Activated CD8-positive, alpha-beta memory T cell treated with anti-CD3 and anti-CD28 coated beads, Interleukin-2, amount 10 ng/mL, durations not matched to agents 7 days and 5 days (primary cell): ENCODE measurements at regions not wholly inside any gene's neighbourhood (a gene's known extent, or its start where the extent isn't known, plus 50 kb on each side); places are given as distances from the start of the nearest gene placed in this dataset.

Experiments used
- ATAC-seq: fragments of 150-1000 bp; cut with Tn5 transposase; one replicate; pipeline ENCODE4 v1.10.0; 2021; ENCODE audit warnings: moderate library complexity
- CTCF ChIA-PET: fragments of 350-600 bp; sonication (Branson Sonifier 250); formaldehyde crosslinking; loops from one replicate; lab custom pipeline; 2021; ENCODE audit warnings: antibody characterized with exemption; lab: Charles Lee
- DNase-seq: peaks from one replicate; pipeline ENCODE4 v3.0.0-alpha.2; 2020
- H3K27ac Mint-ChIP-seq: one replicate; pipeline ENCODE4 v1.8.0; 2021; ENCODE audit warnings: mild to moderate bottlenecking, mixed read lengths
- H3K27me3 Mint-ChIP-seq: one replicate; pipeline ENCODE4 v1.8.0; 2021; ENCODE audit warnings: mixed read lengths
- H3K36me3 Mint-ChIP-seq: one replicate; pipeline ENCODE4 v1.8.0; 2021; ENCODE audit warnings: mild to moderate bottlenecking, mixed read lengths
- H3K4me1 Mint-ChIP-seq: one replicate; pipeline ENCODE4 v1.8.0; 2021; ENCODE audit warnings: mixed read lengths
- H3K4me3 Mint-ChIP-seq: one replicate; pipeline ENCODE4 v1.8.0; 2021; ENCODE audit warnings: mild to moderate bottlenecking, moderate library complexity, mixed read lengths
- H3K9me3 Mint-ChIP-seq: one replicate; pipeline ENCODE4 v1.8.0; 2022; ENCODE audit warnings: low read depth, mixed read lengths

GRCh38 chr3:193980905-193981304, 155.0 kb upstream of the HES1 start:
- H3K9me3 Mint-ChIP-seq = no peaks in the 10 kb centered on the region
- no peaks in the 10 kb centered on the region for H3K36me3 Mint-ChIP-seq
- H3K27me3 Mint-ChIP-seq = peaks cover 33% of the 10 kb centered on the region
- no peak overlapping the region for H3K4me3 Mint-ChIP-seq
- no peak overlapping the region for H3K27ac Mint-ChIP-seq
- ATAC-seq (no peak), DNase-seq (no peak)
- CTCF ChIA-PET = no interaction called here
- H3K4me1 Mint-ChIP-seq = no peaks in the 10 kb centered on the region

- CTCF ChIA-PET = no interaction called here
Measured at GRCh38 chr3:193981504-193981903, 154.4 kb upstream of the HES1 start.

GRCh38 chr3:193982258-193982659, 153.7 kb upstream of the HES1 start:
- CTCF ChIA-PET = no interaction called here
- ATAC-seq (no peak), DNase-seq (no peak)
- Mint-ChIP-seq H3K4me1 (no peaks in the 10 kb centered on the region), H3K9me3 (no peaks in the 10 kb centered on the region), H3K27ac (no peak overlapping the region), H3K4me3 (no peak overlapping the region), H3K36me3 (no peaks in the 10 kb centered on the region), H3K27me3 (peaks cover 41% of the 10 kb centered on the region)

More at GRCh38 chr3:193981504-193981903, 154.4 kb upstream of the HES1 start:
- no peaks in the 10 kb centered on the region for H3K9me3 Mint-ChIP-seq
- DNase-seq (no peak), ATAC-seq (no peak)
- H3K27me3 Mint-ChIP-seq = peaks cover 35% of the 10 kb centered on the region
- no peaks in the 10 kb centered on the region for H3K36me3 Mint-ChIP-seq
- H3K4me3 Mint-ChIP-seq = no peak overlapping the region
- no peak overlapping the region for H3K27ac Mint-ChIP-seq
- no peaks in the 10 kb centered on the region for H3K4me1 Mint-ChIP-seq

GRCh38 chr3:193983846-193984818, 151.8 kb upstream of the HES1 start:
- Mint-ChIP-seq H3K4me3 (no peak overlapping the region), H3K36me3 (no peaks in the 10 kb centered on the region), H3K4me1 (no peaks in the 10 kb centered on the region), H3K27ac (no peak overlapping the region), H3K27me3 (peaks cover 51% of the 10 kb centered on the region), H3K9me3 (no peaks in the 10 kb centered on the region)
- ATAC-seq = no peak
- CTCF ChIA-PET = no interaction called here
- DNase-seq = no peak

GRCh38 chr3:193984876-193985275, 151.1 kb upstream of the HES1 start:
- H3K4me1 Mint-ChIP-seq = no peaks in the 10 kb centered on the region
- H3K27ac Mint-ChIP-seq = no peak overlapping the region
- H3K9me3 Mint-ChIP-seq = no peaks in the 10 kb centered on the region
- DNase-seq = no peak
- H3K4me3 Mint-ChIP-seq = no peak overlapping the region
- peaks cover 53% of the 10 kb centered on the region for H3K27me3 Mint-ChIP-seq
- ATAC-seq = no peak
- H3K36me3 Mint-ChIP-seq = no peaks in the 10 kb centered on the region
- CTCF ChIA-PET = no interaction called here

- DNase-seq = no peak
- no peak overlapping the region for H3K27ac Mint-ChIP-seq
- H3K36me3 Mint-ChIP-seq = no peaks in the 10 kb centered on the region
- H3K9me3 Mint-ChIP-seq = no peaks in the 10 kb centered on the region
- H3K27me3 Mint-ChIP-seq = peaks cover 53% of the 10 kb centered on the region
- no peak overlapping the region for H3K4me3 Mint-ChIP-seq
- CTCF ChIA-PET = interaction anchor here (0.6 kb wide), 1 partner anchor 1200 kb away, joined by 3 read pairs; no protein-coding TSS in a partner anchor
- no peaks in the 10 kb centered on the region for H3K4me1 Mint-ChIP-seq
- no peak for ATAC-seq
Measured at GRCh38 chr3:193987186-193987585, 148.8 kb upstream of the HES1 start.

GRCh38 chr3:193989186-193989585, 146.8 kb upstream of the HES1 start:
- H3K4me1 Mint-ChIP-seq = no peaks in the 10 kb centered on the region

GRCh38 chr3:193991666-193992424, 144.1 kb upstream of the HES1 start:
- Mint-ChIP-seq H3K36me3 (no peaks in the 10 kb centered on the region), H3K27me3 (peaks cover 42% of the 10 kb centered on the region), H3K27ac (no peak overlapping the region), H3K9me3 (no peaks in the 10 kb centered on the region), H3K4me3 (no peak overlapping the region), H3K4me1 (no peaks in the 10 kb centered on the region)
- ATAC-seq (no peak), DNase-seq (no peak)
- CTCF ChIA-PET = interaction anchor here (0.6 kb wide), 1 partner anchor 33 kb away, joined by 3 read pairs; no protein-coding TSS in a partner anchor

More at GRCh38 chr3:193989186-193989585, 146.8 kb upstream of the HES1 start:
- Mint-ChIP-seq H3K27me3 (peaks cover 51% of the 10 kb centered on the region), H3K36me3 (no peaks in the 10 kb centered on the region), H3K4me3 (no peak overlapping the region), H3K9me3 (no peaks in the 10 kb centered on the region), H3K27ac (no peak overlapping the region)
- ATAC-seq (no peak), DNase-seq (no peak)
- CTCF ChIA-PET = no interaction called here

GRCh38 chr3:193992425-193993037, 143.4 kb upstream of the HES1 start:
- CTCF ChIA-PET = no interaction called here
- DNase-seq (no peak), ATAC-seq (no peak)
- Mint-ChIP-seq H3K9me3 (no peaks in the 10 kb centered on the region), H3K27me3 (peaks cover 37% of the 10 kb centered on the region), H3K27ac (no peak overlapping the region), H3K4me3 (no peak overlapping the region), H3K36me3 (no peaks in the 10 kb centered on the region), H3K4me1 (no peaks in the 10 kb centered on the region)

- Mint-ChIP-seq H3K36me3 (no peaks in the 10 kb centered on the region), H3K9me3 (no peaks in the 10 kb centered on the region), H3K27me3 (peaks cover 37% of the 10 kb centered on the region), H3K4me3 (no peak overlapping the region), H3K27ac (no peak overlapping the region), H3K4me1 (no peaks in the 10 kb centered on the region)
- ATAC-seq (no peak), DNase-seq (no peak)
- CTCF ChIA-PET = no interaction called here
Measured at GRCh38 chr3:193996221-193996620, 139.7 kb upstream of the HES1 start.

- Mint-ChIP-seq H3K27me3 (peaks cover 36% of the 10 kb centered on the region), H3K36me3 (no peaks in the 10 kb centered on the region), H3K4me3 (no peak overlapping the region), H3K9me3 (no peaks in the 10 kb centered on the region), H3K27ac (no peak overlapping the region), H3K4me1 (no peaks in the 10 kb centered on the region)
- ATAC-seq = no peak
- DNase-seq = no peak
- CTCF ChIA-PET = interaction anchor here (0.5 kb wide), 1 partner anchor 1208 kb away, joined by 5 read pairs; no protein-coding TSS in a partner anchor
Measured at GRCh38 chr3:193996641-193997089, 139.3 kb upstream of the HES1 start.

- Mint-ChIP-seq H3K27ac (no peak overlapping the region), H3K36me3 (no peaks in the 10 kb centered on the region), H3K4me3 (no peak overlapping the region), H3K9me3 (no peaks in the 10 kb centered on the region), H3K27me3 (peaks cover 38% of the 10 kb centered on the region), H3K4me1 (peaks cover 2% of the 10 kb centered on the region)
- no peak for DNase-seq
- CTCF ChIA-PET = interaction anchor here (0.5 kb wide), 1 partner anchor 1209 kb away, joined by 5 read pairs; no protein-coding TSS in a partner anchor
- ATAC-seq = no peak
Measured at GRCh38 chr3:193997228-193998122, 138.5 kb upstream of the HES1 start.
